ENCODE measurements at regions not wholly inside any gene's neighbourhood (a gene's known extent, or its start where the extent isn't known, plus 50 kb on each side); places are given as distances from the start of the nearest gene placed in this dataset.

GRCh38 chr9:115998666-115999065, 154.9 kb upstream of the PAPPA start:
- no peak for TF ChIP-seq TAF1 (IDR thresholded peaks at IDR 0.05; ENCODE audit: low read depth)

- no peak for TF ChIP-seq CEBPB (IDR thresholded peaks at IDR 0.05)
- no peak for TF ChIP-seq FOXM1 (IDR thresholded peaks at IDR 0.05; ENCODE audit: borderline replicate concordance, low read depth)
- TF ChIP-seq NFIC (IDR thresholded peaks at IDR 0.05) = no peak
- TF ChIP-seq TEAD4 (IDR thresholded peaks at IDR 0.05) = no peak
- no peak for TF ChIP-seq EP300 (IDR thresholded peaks at IDR 0.05; ENCODE audit: borderline replicate concordance)
- TF ChIP-seq EGR1 (IDR thresholded peaks at IDR 0.05) = no peak
- no peak for TF ChIP-seq CREB1 (IDR thresholded peaks at IDR 0.05; ENCODE audit: low read depth)
- TF ChIP-seq RAD21 (IDR thresholded peaks at IDR 0.05; ENCODE audit: low read depth) = no peak
- no peak for TF ChIP-seq TCF12 (IDR thresholded peaks at IDR 0.05; ENCODE audit: low read depth)
- TF ChIP-seq REST (IDR thresholded peaks at IDR 0.05; ENCODE audit: low read depth) = no peak
- no peak for TF ChIP-seq TAF1 (IDR thresholded peaks at IDR 0.05; ENCODE audit: low read depth)
Measured at GRCh38 chr9:115999498-115999897, 154.1 kb upstream of the PAPPA start.

GRCh38 chr9:116000748-116001329, 152.8 kb upstream of the PAPPA start:
- TF ChIP-seq RAD21 (IDR thresholded peaks at IDR 0.05; ENCODE audit: low read depth) (peak; percentile 43; the same call in 1 of the 2 replicates), TAF1 (IDR thresholded peaks at IDR 0.05; ENCODE audit: low read depth) (no peak)

GRCh38 chr9:116002181-116002580, 151.4 kb upstream of the PAPPA start:
- no peak for TF ChIP-seq CEBPB (IDR thresholded peaks at IDR 0.05)
- TF ChIP-seq EGR1 (IDR thresholded peaks at IDR 0.05) = no peak
- no peak for TF ChIP-seq NFIC (IDR thresholded peaks at IDR 0.05)
- no peak for TF ChIP-seq TAF1 (IDR thresholded peaks at IDR 0.05; ENCODE audit: low read depth)
- TF ChIP-seq, protein P1, sequence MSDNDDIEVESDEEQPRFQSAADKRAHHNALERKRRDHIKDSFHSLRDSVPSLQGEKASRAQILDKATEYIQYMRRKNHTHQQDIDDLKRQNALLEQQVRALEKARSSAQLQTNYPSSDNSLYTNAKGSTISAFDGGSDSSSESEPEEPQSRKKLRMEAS (IDR thresholded peaks at IDR 0.05) = no peak
- TF ChIP-seq TCF12 (IDR thresholded peaks at IDR 0.05; ENCODE audit: low read depth) = no peak
- TF ChIP-seq CREB1 (IDR thresholded peaks at IDR 0.05; ENCODE audit: low read depth) = no peak
- TF ChIP-seq EP300 (IDR thresholded peaks at IDR 0.05; ENCODE audit: borderline replicate concordance) = no peak
- TF ChIP-seq, protein P2, sequence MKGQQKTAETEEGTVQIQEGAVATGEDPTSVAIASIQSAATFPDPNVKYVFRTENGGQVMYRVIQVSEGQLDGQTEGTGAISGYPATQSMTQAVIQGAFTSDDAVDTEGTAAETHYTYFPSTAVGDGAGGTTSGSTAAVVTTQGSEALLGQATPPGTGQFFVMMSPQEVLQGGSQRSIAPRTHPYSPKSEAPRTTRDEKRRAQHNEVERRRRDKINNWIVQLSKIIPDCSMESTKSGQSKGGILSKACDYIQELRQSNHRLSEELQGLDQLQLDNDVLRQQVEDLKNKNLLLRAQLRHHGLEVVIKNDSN (IDR thresholded peaks at IDR 0.05) = no peak

DNA sequence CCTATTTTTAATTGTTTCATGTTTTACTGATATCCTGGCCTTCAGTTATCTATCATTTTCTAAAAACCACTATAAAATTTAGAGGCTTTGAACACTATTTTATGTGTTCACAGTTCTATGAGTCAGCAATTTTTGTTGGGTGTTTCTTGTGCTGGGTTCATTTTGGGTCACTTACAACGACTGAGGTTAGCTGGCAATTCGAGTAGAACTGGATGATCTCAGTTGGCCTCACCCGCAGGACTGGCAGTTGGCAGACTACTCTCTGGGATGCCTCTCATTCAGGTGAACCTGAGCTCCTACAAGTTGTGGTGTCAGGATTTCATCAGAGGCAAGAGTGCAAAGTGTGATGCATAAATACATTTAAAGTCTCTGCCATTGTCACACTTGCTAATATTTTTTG, 151.0 kb upstream of the PAPPA start:
- no peak for TF ChIP-seq EGR1 (IDR thresholded peaks at IDR 0.05)
- no peak for TF ChIP-seq RAD21 (IDR thresholded peaks at IDR 0.05; ENCODE audit: low read depth)
- TF ChIP-seq TAF1 (IDR thresholded peaks at IDR 0.05; ENCODE audit: low read depth) = no peak
- no peak for TF ChIP-seq TCF12 (IDR thresholded peaks at IDR 0.05; ENCODE audit: low read depth)
- TF ChIP-seq, protein P1 (IDR thresholded peaks at IDR 0.05) = no peak
- TF ChIP-seq YY1 (IDR thresholded peaks at IDR 0.05; ENCODE audit: low read depth) = no peak
- no peak for TF ChIP-seq CREB1 (IDR thresholded peaks at IDR 0.05; ENCODE audit: low read depth)

DNA sequence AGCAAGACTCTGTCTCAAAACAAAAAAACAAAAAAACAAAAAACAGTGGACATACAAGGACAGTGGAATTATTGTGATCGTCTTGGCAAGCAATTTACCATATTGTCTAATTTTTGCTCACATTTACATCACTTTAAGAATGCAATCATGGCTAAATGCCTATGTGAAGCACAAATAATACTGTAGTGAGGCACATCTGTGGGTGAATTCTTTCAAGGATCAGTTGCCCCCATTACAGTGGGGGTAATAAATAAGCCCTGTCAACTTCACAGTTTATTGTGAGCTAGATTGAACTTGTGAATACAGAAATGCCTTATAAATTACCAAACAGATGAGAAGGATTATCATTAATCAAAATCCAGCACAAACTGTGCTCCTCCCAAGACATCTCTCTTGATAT, 150.2 kb upstream of the PAPPA start:
- TF ChIP-seq EGR1 (IDR thresholded peaks at IDR 0.05) (no peak), CEBPB (IDR thresholded peaks at IDR 0.05) (no peak), TEAD4 (IDR thresholded peaks at IDR 0.05) (no peak), EP300 (IDR thresholded peaks at IDR 0.05; ENCODE audit: borderline replicate concordance) (no peak), FOXM1 (IDR thresholded peaks at IDR 0.05; ENCODE audit: borderline replicate concordance, low read depth) (no peak), NFIC (IDR thresholded peaks at IDR 0.05) (no peak), TCF12 (IDR thresholded peaks at IDR 0.05; ENCODE audit: low read depth) (no peak), REST (IDR thresholded peaks at IDR 0.05; ENCODE audit: low read depth) (no peak), YY1 (IDR thresholded peaks at IDR 0.05; ENCODE audit: low read depth) (no peak), RAD21 (IDR thresholded peaks at IDR 0.05; ENCODE audit: low read depth) (no peak), TAF1 (IDR thresholded peaks at IDR 0.05; ENCODE audit: low read depth) (no peak), CREB1 (IDR thresholded peaks at IDR 0.05; ENCODE audit: low read depth) (no peak), ZBTB7A (IDR thresholded peaks at IDR 0.05; ENCODE audit: low read depth) (no peak)
- TF ChIP-seq, protein P2 (IDR thresholded peaks at IDR 0.05) = no peak
- TF ChIP-seq, protein P1 (IDR thresholded peaks at IDR 0.05) = no peak
